BLaER1 treated with 17β-estradiol and CSF1 and Interleukin-3, amounts not matched to agents 10 nM and 100 nM (cell line): ENCODE measurements at regions not wholly inside any gene's neighbourhood (a gene's known extent, or its start where the extent isn't known, plus 50 kb on each side); places are given as distances from the start of the nearest gene placed in this dataset.

ENCODE experiments used
- H3K27ac ChIP-seq, 11 experiments: shearing (Covaris generic); formaldehyde crosslinking; 2 replicates each; pipeline ENCODE4 v1.8.1; 2022
- H3K27me3 ChIP-seq, 11 experiments: shearing (Covaris generic); formaldehyde crosslinking; 2 replicates each; pipeline ENCODE4 v1.8.1; 2022
- H3K36me3 ChIP-seq, 11 experiments: shearing (Covaris generic); formaldehyde crosslinking; 2 replicates each; pipeline ENCODE4 v1.8.1; 2022
- H3K4me1 ChIP-seq, 10 experiments: shearing (Covaris generic); formaldehyde crosslinking; 2 replicates each; pipeline ENCODE4 v1.8.1; 2022
- H3K4me2 ChIP-seq, 11 experiments: shearing (Covaris generic); formaldehyde crosslinking; 2 replicates each; pipeline ENCODE4 v1.8.1; 2022
- H3K4me3 ChIP-seq, 10 experiments: shearing (Covaris generic); formaldehyde crosslinking; 2 replicates each; pipeline ENCODE4 v1.8.1; 2022
- H3K9ac ChIP-seq, 11 experiments: shearing (Covaris generic); formaldehyde crosslinking; 2 replicates each; pipeline ENCODE4 v1.8.1; 2022
- H3K9me3 ChIP-seq, 11 experiments: shearing (Covaris generic); formaldehyde crosslinking; replicated peaks in 1 of 11; 2 replicates each; pipeline ENCODE4 v1.8.1; 2022
- H4K20me1 ChIP-seq, 11 experiments: shearing (Covaris generic); formaldehyde crosslinking; 2 replicates each; pipeline ENCODE4 v1.8.1; 2022
- Cebpa-rat ChIP-seq, 11 experiments: shearing (Covaris generic); IDR thresholded peaks; 2 replicates each; pipeline ENCODE4 v1.8.1; 2022

GRCh38 chr10:120761951-120762350 is 89.2 kb upstream of the WDR11 start:
- Histone ChIP-seq H3K9me3 (no peaks in the 10 kb centered on the region), H3K27ac (no peak overlapping the region), H3K36me3 (no peaks in the 10 kb centered on the region), H3K27me3 (no peaks in the 10 kb centered on the region), H3K4me2 (peak overlapping the region in 2 of 11 experiments; percentile 39 to 93; a peak in 4 of 22 replicates), H3K4me1 (peaks cover 0 to 50% (median 0%) of the 10 kb centered on the region in 10 experiments; a peak in 8 of 20 replicates), H3K9ac (no peak overlapping the region), H3K4me3 (no peak overlapping the region), H4K20me1 (no peaks in the 10 kb centered on the region)
- TF ChIP-seq Cebpa-rat (IDR thresholded peaks at IDR 0.05): no peak

GRCh38 chr10:120765226-120765803 is 85.8 kb upstream of the WDR11 start:
- no peaks in the 10 kb centered on the region for H3K27me3 ChIP-seq
- TF ChIP-seq Cebpa-rat (IDR thresholded peaks at IDR 0.05): no peak
- H4K20me1 ChIP-seq: no peaks in the 10 kb centered on the region
- H3K4me2 ChIP-seq: peak overlapping the region in 2 of 11 experiments; percentile 17 to 67; a peak in 4 of 22 replicates
- peaks cover 0 to 55% (median 0%) of the 10 kb centered on the region in 10 experiments; a peak in 8 of 20 replicates for H3K4me1 ChIP-seq
- no peak overlapping the region for H3K27ac ChIP-seq
- H3K4me3 ChIP-seq: no peak overlapping the region
- no peak overlapping the region for H3K9ac ChIP-seq
- no peaks in the 10 kb centered on the region for H3K9me3 ChIP-seq
- no peaks in the 10 kb centered on the region for H3K36me3 ChIP-seq

GRCh38 chr10:120768227-120768626 is 82.9 kb upstream of the WDR11 start:
- Histone ChIP-seq H4K20me1 (no peaks in the 10 kb centered on the region), H3K27ac (no peak overlapping the region; a peak in 1 of 22 replicates), H3K4me2 (peak overlapping the region in 2 of 11 experiments; percentile 43 to 66; a peak in 4 of 22 replicates), H3K36me3 (no peaks in the 10 kb centered on the region), H3K4me3 (no peak overlapping the region), H3K4me1 (peaks cover 0 to 37% (median 0%) of the 10 kb centered on the region in 10 experiments; a peak in 4 of 20 replicates), H3K9ac (no peak overlapping the region), H3K27me3 (no peaks in the 10 kb centered on the region), H3K9me3 (no peaks in the 10 kb centered on the region)
- no peak for TF ChIP-seq Cebpa-rat (IDR thresholded peaks at IDR 0.05)

GRCh38 chr10:120770496-120770895 is 80.7 kb upstream of the WDR11 start:
- Histone ChIP-seq H3K9me3 (no peaks in the 10 kb centered on the region), H3K36me3 (no peaks in the 10 kb centered on the region), H4K20me1 (no peaks in the 10 kb centered on the region), H3K4me3 (no peak overlapping the region), H3K9ac (no peak overlapping the region), H3K27ac (no peak overlapping the region), H3K27me3 (no peaks in the 10 kb centered on the region), H3K4me2 (no peak overlapping the region), H3K4me1 (peaks cover 0 to 35% (median 0%) of the 10 kb centered on the region in 10 experiments; a peak in 4 of 20 replicates)
- TF ChIP-seq Cebpa-rat (IDR thresholded peaks at IDR 0.05): no peak

GRCh38 chr10:120776442-120776841 is 74.7 kb upstream of the WDR11 start:
- Histone ChIP-seq H3K27me3 (no peaks in the 10 kb centered on the region), H3K9me3 (no peaks in the 10 kb centered on the region), H3K4me2 (0 out of 22 replicates have a peak overlapping the region, but pooled peaks of 1 of the 11 experiments have one; percentile 3), H3K4me3 (no peak overlapping the region), H4K20me1 (no peaks in the 10 kb centered on the region), H3K36me3 (no peaks in the 10 kb centered on the region), H3K9ac (no peak overlapping the region), H3K4me1 (peaks cover 0 to 9% (median 0%) of the 10 kb centered on the region in 10 experiments; a peak in 2 of 20 replicates), H3K27ac (no peak overlapping the region)
- TF ChIP-seq Cebpa-rat (IDR thresholded peaks at IDR 0.05): no peak

- H3K9ac ChIP-seq: no peak overlapping the region
- no peaks in the 10 kb centered on the region for H4K20me1 ChIP-seq
- H3K4me2 ChIP-seq: no peak overlapping the region
- no peak for TF ChIP-seq Cebpa-rat (IDR thresholded peaks at IDR 0.05)
- no peaks in the 10 kb centered on the region for H3K27me3 ChIP-seq
- no peaks in the 10 kb centered on the region for H3K9me3 ChIP-seq
- no peak overlapping the region for H3K4me3 ChIP-seq
- H3K36me3 ChIP-seq: no peaks in the 10 kb centered on the region
- H3K27ac ChIP-seq: no peak overlapping the region
- H3K4me1 ChIP-seq: peaks cover 0 to 6% (median 0%) of the 10 kb centered on the region in 10 experiments; a peak in 2 of 20 replicates
These were observed 68.8 kb upstream of the WDR11 start for GRCh38 chr10:120782336-120782735.

- no peak overlapping the region for H3K4me3 ChIP-seq
- no peak for TF ChIP-seq Cebpa-rat (IDR thresholded peaks at IDR 0.05)
These were observed 68.1 kb upstream of the WDR11 start for GRCh38 chr10:120783098-120783497.

GRCh38 chr10:120783867-120784266 is 67.3 kb upstream of the WDR11 start:
- Histone ChIP-seq H3K36me3 (no peaks in the 10 kb centered on the region), H3K4me2 (peak overlapping the region in 1 of 11 experiments; percentile 29; a peak in 2 of 22 replicates), H3K27ac (no peak overlapping the region), H3K27me3 (no peaks in the 10 kb centered on the region), H3K9ac (no peak overlapping the region), H3K9me3 (no peaks in the 10 kb centered on the region), H3K4me3 (no peak overlapping the region), H4K20me1 (no peaks in the 10 kb centered on the region), H3K4me1 (peaks cover 0 to 17% (median 4%) of the 10 kb centered on the region in 10 experiments; a peak in 12 of 20 replicates)
- TF ChIP-seq Cebpa-rat (IDR thresholded peaks at IDR 0.05): no peak

More at GRCh38 chr10:120783098-120783497, 68.1 kb upstream of the WDR11 start:
- no peaks in the 10 kb centered on the region for H3K36me3 ChIP-seq
- H4K20me1 ChIP-seq: no peaks in the 10 kb centered on the region
- no peak overlapping the region for H3K27ac ChIP-seq
- H3K27me3 ChIP-seq: no peaks in the 10 kb centered on the region
- H3K9ac ChIP-seq: no peak overlapping the region
- peaks cover 0 to 10% (median 0%) of the 10 kb centered on the region in 10 experiments; a peak in 7 of 20 replicates for H3K4me1 ChIP-seq
- H3K4me2 ChIP-seq: no peak overlapping the region
- H3K9me3 ChIP-seq: no peaks in the 10 kb centered on the region

GRCh38 chr10:120788771-120789170 is 62.4 kb upstream of the WDR11 start:
- H3K9ac ChIP-seq: peak overlapping the region in 2 of 11 experiments; percentile 48 to 59; a peak in 2 of 22 replicates

More at GRCh38 chr10:120788771-120789170, 62.4 kb upstream of the WDR11 start:
- Histone ChIP-seq H4K20me1 (no peaks in the 10 kb centered on the region), H3K4me2 (peak overlapping the region in 7 of 11 experiments; percentile 68 to 92 (median 87); a peak in 13 of 22 replicates), H3K36me3 (no peaks in the 10 kb centered on the region), H3K4me1 (peaks cover 12 to 61% (median 43%) of the 10 kb centered on the region in 10 experiments; a peak in 19 of 20 replicates), H3K27ac (peak overlapping the region in 8 of 11 experiments; percentile 44 to 82 (median 74); a peak in 14 of 22 replicates), H3K9me3 (no peaks in the 10 kb centered on the region), H3K4me3 (no peak overlapping the region), H3K27me3 (no peaks in the 10 kb centered on the region)
- no peak for TF ChIP-seq Cebpa-rat (IDR thresholded peaks at IDR 0.05)
